ENCODE measurements at regions not wholly inside any gene's neighbourhood (a gene's known extent, or its start where the extent isn't known, plus 50 kb on each side); places are given as distances from the start of the nearest gene placed in this dataset.

GRCh38 chr12:105906561-105906960, 232.2 kb downstream of the NUAK1 start:
- no peak for DNase-seq

DNA sequence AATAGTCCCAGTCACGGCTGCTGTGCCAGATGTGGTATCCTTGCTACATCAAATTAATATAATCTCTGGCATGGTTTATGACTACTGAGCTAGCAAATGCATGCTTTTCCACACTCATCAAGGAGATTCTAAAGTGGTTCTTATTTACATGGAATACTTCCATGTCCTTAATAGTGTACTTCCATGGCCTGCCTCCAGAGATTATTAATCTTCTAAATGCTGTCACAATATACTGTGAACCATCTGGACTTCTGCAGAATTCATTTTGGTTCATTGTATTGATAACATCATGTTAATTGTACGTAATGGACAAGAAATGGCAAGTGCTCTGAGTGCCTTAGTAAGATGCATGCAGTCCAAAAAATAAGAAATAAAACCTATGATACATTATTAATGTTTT, 230.8 kb downstream of the NUAK1 start:
- no peak for DNase-seq

- DNase-seq: no peak
These were observed 228.7 kb downstream of the NUAK1 start for GRCh38 chr12:105910030-105910429.

- DNase-seq: no peak
These were observed 226.8 kb downstream of the NUAK1 start for GRCh38 chr12:105911966-105912365.

DNA sequence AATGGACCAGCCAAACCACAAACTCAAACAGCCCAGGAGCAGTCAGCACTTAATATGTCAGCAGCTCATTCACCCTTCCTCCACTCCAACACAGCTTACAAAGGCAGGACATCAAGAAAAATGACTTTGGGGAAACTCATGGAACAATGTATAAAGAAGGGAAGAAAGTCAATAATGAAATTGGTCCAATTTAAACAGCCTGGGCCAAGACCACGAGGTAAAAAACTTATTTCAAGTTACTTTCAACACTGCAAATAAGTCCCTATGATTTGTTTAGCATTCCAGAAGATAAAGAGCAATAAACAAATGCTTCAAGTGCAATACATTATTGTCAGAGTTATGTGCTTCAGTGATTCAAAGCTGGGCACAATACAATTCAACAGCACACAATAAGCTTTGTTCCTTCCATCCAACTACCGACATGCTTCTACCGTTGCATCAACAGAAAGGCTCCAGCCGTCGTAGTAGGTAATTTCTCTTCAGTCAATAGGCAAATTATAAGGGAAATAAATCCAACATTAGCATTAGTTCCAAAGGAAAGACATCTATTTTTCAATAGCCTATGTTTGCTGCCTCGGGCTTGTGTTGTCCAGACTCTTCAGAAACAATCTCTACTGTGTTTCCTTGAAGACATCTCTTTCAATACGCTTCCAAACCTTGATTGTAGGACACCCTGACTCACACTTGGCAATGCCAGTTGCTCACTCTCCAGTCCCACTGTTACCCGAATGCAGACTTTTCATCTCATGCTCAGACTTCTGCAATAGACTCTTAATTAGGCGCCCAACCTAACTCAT, 225.7 kb downstream of the NUAK1 start:
- DNase-seq: no peak

GRCh38 chr12:105915997-105916759, 222.6 kb downstream of the NUAK1 start:
- DNase-seq: no peak

- no peak for DNase-seq
These were observed 222.1 kb downstream of the NUAK1 start for GRCh38 chr12:105916760-105917039.

- DNase-seq: peak; percentile 16
These were observed 218.5 kb downstream of the NUAK1 start for GRCh38 chr12:105920161-105920684.

- no peak for DNase-seq
These were observed 217.7 kb downstream of the NUAK1 start for GRCh38 chr12:105921055-105921454.

GRCh38 chr12:105921872-105922669, 216.7 kb downstream of the NUAK1 start:
- DNase-seq: no peak

DNA sequence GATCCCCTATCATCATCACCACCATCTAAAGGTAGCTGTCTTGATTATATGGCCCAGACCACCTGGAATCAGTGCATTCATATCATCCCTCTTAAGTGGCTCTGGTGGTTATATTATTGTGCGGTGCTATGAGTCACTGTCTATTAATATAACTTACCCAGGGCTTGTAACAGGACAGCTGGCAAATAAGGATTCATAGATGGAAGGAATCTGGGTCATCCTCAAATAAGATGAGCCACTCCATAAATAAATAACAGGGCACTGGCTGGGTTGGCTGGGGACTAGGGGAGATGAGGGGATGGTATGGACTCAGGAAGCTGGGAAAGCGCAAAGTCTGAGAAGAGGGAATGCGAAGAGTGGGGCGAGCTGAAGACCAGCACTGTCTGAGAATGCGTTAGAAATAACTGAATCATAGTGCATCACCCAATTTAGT, 216.1 kb downstream of the NUAK1 start:
- no peak for DNase-seq

GRCh38 chr12:105924526-105925208, 214.1 kb downstream of the NUAK1 start:
- DNase-seq: no peak

- no peak for DNase-seq
These were observed 211.2 kb downstream of the NUAK1 start for GRCh38 chr12:105927564-105927963.

DNA sequence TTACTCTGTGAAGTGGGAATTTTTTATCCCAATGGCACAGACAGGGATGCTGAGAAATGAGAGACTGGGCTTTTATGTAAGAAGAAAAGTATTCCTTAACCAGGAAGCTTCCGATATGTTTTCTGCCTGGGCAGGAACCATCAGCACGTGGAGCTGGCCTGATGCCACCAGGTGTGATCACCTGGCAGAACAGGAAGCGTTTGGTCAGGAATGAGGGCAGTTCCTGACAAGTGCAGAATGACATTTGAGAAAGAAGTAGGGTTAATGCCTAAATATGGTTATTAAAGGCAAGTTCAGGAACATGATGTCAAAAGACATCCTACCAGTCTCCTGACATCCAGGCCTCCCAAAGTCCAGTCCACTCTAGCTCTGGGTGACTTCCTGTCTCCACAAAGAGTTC, 210.3 kb downstream of the NUAK1 start:
- DNase-seq: no peak

DNA sequence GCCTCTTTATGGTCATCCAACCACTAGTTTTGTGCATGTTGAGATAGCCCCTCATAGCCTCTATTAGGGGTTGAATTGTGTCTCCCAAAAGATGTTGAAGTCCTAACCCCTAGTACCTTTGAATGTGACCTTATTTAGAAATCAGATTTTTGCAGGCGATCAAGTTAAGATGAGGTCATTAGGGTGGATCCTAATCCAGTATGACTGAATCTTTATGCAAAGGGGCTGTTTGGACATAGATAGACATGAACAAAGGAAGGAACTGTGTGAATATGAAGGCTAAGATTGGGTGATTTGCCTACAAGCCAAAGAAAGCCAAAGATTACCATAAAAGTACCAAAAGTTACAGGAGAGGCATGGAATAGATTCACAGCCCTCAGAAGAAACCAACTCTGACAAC, 209.6 kb downstream of the NUAK1 start:
- DNase-seq: no peak

DNA sequence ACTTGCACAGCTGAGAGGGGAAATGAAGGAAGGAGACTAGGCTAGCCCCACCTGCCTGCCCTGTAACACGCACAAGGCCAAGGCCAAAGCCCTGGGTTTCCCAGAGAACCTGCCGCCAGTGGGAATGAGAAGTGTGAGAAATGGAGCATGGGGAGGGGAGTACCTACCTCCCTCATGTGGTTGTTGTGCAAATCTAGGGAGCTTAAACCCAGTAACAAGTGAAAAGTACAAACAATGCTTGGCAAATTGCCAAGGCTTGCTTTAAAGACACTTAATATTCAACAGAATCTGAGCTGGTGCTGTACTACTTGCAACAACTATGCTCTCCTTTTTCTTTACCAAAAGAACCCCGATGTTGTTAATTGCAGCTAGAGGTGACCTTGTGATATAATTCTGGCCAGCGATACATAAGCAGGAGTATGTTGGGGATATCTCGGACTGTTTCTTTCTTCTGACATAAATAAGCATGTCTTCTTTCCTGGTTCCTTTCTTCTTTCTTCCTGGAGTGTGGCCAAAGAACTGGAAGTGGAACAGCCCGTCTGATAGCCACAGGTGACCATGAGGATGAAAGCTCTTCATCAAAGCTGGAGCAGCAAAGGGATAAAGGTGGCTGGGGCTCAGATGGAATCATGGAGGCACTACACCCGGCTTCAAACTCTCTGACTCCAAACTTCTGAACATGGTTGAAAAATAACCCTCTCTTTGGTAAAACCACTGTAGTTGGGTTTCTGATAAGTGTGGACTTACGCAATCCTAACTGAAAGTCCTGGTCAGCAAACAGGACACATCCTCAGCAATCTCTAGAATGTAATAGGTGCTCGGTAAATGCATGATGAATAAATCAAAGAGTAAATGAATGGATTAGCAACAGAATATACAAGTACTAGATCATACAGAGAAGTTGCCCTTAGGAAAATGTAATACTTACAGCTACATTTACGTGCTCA, 207.9 kb downstream of the NUAK1 start:
- DNase-seq: no peak

GRCh38 chr12:105931762-105932570, 206.8 kb downstream of the NUAK1 start:
- DNase-seq: no peak

DNA sequence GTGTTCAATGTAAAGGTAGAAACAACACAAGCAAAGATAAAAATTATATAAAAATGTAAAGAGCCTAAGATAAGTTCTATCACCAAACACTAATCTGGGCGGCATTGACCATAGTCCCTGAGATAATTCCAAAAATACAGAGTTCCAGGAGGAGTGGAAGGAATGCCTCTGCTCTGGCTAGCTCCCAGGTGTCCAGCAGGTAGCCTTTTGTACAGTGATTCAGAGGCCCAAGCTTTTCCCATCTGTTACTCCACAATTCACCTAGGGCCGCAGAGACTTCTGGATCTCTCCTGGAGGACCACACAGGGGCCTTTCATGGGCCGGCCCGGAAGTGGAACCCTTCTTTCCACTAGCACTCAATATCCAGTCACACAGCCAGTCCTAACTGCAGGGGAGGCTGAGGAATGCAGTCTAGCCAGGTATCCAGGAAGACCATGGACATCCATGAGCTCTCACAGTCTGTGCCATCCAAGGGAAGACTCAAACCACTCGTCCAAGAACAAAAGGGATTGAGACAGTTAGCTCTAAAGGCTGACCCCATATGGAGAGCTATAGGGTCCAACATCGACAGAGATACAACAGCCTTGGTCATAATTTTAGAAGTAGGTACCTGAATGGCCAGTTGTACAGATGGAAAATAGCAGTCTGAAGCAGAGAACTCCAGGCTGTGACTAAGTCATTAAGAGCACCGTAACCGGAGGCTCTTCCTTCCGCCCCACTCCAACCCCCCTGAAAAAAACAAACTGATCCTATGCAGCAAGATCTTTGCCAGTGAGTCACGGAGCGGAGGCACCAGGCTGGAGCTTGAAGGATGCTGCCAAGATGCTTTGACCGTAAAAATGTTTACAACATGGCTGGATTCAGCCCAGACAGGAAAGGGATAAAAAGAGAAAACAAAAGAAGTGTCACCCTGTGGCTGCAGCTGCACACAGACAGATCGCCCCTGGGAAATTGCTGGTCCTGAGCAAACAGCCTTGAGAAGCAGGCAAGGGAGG, 204.8 kb downstream of the NUAK1 start:
- no peak for DNase-seq

DNA sequence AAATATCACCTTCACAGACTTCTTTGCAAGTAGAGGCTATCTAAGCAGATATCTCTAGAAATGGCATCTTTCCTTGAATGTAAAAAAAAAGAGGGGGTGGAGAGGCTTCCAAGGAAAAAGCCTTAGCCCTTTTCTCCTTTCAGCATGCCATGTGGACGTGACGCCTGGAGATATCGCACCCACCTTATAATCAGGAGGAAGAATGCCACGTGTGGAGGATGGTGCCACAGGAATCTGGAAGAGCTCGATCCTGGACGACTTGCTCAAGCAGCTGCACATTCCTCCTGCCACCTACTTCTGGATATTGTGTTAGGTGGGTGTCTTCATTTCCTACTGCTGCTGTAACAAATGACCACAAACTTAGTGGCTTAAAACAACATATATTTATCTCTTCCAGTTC, 203.6 kb downstream of the NUAK1 start:
- no peak for DNase-seq

All from hematopoietic multipotent progenitor cell treated with erythropoietin and hydrocortisone succinate and interleukin-3 and kit ligand, for 8 days (in vitro differentiated cells).